H1 (cell line): ENCODE measurements at regions not wholly inside any gene's neighbourhood (a gene's known extent, or its start where the extent isn't known, plus 50 kb on each side); places are given as distances from the start of the nearest gene placed in this dataset.

Experiments used
- CTCF ChIA-PET: fragments of 300-600 bp; sonication (Branson Sonifier 250); formaldehyde crosslinking; loops from one replicate; lab custom pipeline; 2021; ENCODE audit not compliant: partially characterized antibody; lab: Charles Lee
- POLR2A ChIA-PET: fragments of 300-600 bp; sonication (Branson Sonifier 250); formaldehyde crosslinking; loops from one replicate; lab custom pipeline; 2021; ENCODE audit warnings: inconsistent platforms; ENCODE audit not compliant: partially characterized antibody; lab: Charles Lee
- DNase-seq, 2 experiments: peaks; one replicate each; pipeline versions ENCODE4 v3.0.0 to v3.0.0-alpha.2; 2010 to 2022; ENCODE audit warnings: low spot score in 2 of 2, low read depth in 1 of 2, mixed read lengths in 1 of 2
- FAIRE-seq: peaks from 2 replicates; lab custom pipeline; 2011; peaks lifted over from hg19 to GRCh38; lab: Jason Lieb, UNC
- H2AFZ ChIP-seq: 2 replicates; pipeline ENCODE4 v1.8.1; 2012; ENCODE audit warnings: low read length, inconsistent platforms
- H2AK5ac ChIP-seq: 2 replicates; pipeline ENCODE4 v1.6.1; 2013; ENCODE audit warnings: low read depth, low read length
- H2BK120ac ChIP-seq: replicated peaks from 2 replicates; pipeline ENCODE3; 2013; ENCODE audit warnings: low read depth, low read length, inconsistent platforms
- H2BK12ac ChIP-seq: 2 replicates; pipeline ENCODE4 v1.6.1; 2013; ENCODE audit warnings: low read depth, low read length
- H2BK15ac ChIP-seq: 2 replicates; pipeline ENCODE4 v1.6.1; 2013; ENCODE audit warnings: low read length
- H2BK20ac ChIP-seq: 2 replicates; pipeline ENCODE4 v1.6.1; 2013; ENCODE audit warnings: low read length
- H2BK5ac ChIP-seq: 2 replicates; pipeline ENCODE4 v1.6.1; 2013; ENCODE audit warnings: low read depth, low read length
- H3K14ac ChIP-seq: 2 replicates; pipeline ENCODE4 v1.6.1; 2013; ENCODE audit warnings: inconsistent platforms; ENCODE audit not compliant: insufficient read length
- H3K18ac ChIP-seq: 2 replicates; pipeline ENCODE4 v1.6.1; 2013; ENCODE audit warnings: low read length; ENCODE audit errors: extremely low read depth
- H3K23ac ChIP-seq: 2 replicates; pipeline ENCODE4 v1.6.1; 2013; ENCODE audit warnings: inconsistent platforms; ENCODE audit not compliant: insufficient read length
- H3K23me2 ChIP-seq: 2 replicates; pipeline ENCODE4 v1.6.1; 2013; ENCODE audit warnings: low read depth, low read length
- H3K27ac ChIP-seq: 2 replicates; pipeline ENCODE4 v1.6.1; 2011; ENCODE audit warnings: low read depth, low read length, inconsistent platforms
- H3K27me3 ChIP-seq, 4 experiments: replicated peaks in 1 of 4; 1 replicate in 1 of 4; 2 replicates in 3 of 4; pipeline versions ENCODE4 v1.6.1 to v1.8.1; 2011 to 2013; ENCODE audit warnings: low read length in 3 of 4, mild to moderate bottlenecking in 3 of 4, inconsistent platforms in 2 of 4, mixed read lengths in 2 of 4, moderate library complexity in 1 of 4; ENCODE audit not compliant: control insufficient read depth in 3 of 4, insufficient read depth in 3 of 4; ENCODE audit errors: extremely low read depth in 1 of 4
- H3K36me3 ChIP-seq, 4 experiments: 2 replicates each; pipeline versions ENCODE4 v1.6.1 to v1.8.1; 2011 to 2013; ENCODE audit warnings: mild to moderate bottlenecking in 4 of 4, low read length in 3 of 4, moderate library complexity in 2 of 4, control low read depth in 1 of 4, inconsistent platforms in 1 of 4; ENCODE audit not compliant: insufficient read depth in 4 of 4, control insufficient read depth in 2 of 4
- H3K4ac ChIP-seq: replicated peaks from 2 replicates; pipeline ENCODE3; 2013; ENCODE audit warnings: low read length, low read depth, mixed read lengths, inconsistent platforms; ENCODE audit not compliant: insufficient read length
- H3K4me1 ChIP-seq, 4 experiments: replicated peaks in 1 of 4; 1 replicate in 1 of 4; 2 replicates in 3 of 4; pipeline versions ENCODE4 v1.6.1 to v1.8.1; 2011 to 2013; ENCODE audit warnings: low read length in 3 of 4, inconsistent platforms in 2 of 4, mixed read lengths in 1 of 4; ENCODE audit not compliant: insufficient read depth in 4 of 4, control insufficient read depth in 3 of 4
- H3K4me2 ChIP-seq, 2 experiments: 2 replicates each; pipeline versions ENCODE4 v1.6.1 to v1.8.1; 2011 to 2013; ENCODE audit warnings: low read depth in 2 of 2, low read length in 2 of 2, control low read depth in 1 of 2, inconsistent platforms in 1 of 2, mild to moderate bottlenecking in 1 of 2; ENCODE audit not compliant: insufficient read depth in 1 of 2
- H3K4me3 ChIP-seq, 4 experiments: fragments of 200-600, 300-600 bp in 1 of 4; sonication (generic), shearing (Covaris generic), sonication (Bioruptor Twin) in 1 of 4; 2 replicates each; pipeline versions ENCODE4 v1.5.1 to v1.8.1; 2011 to 2016; ENCODE audit warnings: low read length in 4 of 4, low read depth in 3 of 4, control low read depth in 2 of 4, inconsistent platforms in 2 of 4, mild to moderate bottlenecking in 2 of 4, mixed read lengths in 1 of 4, moderate library complexity in 1 of 4; ENCODE audit not compliant: insufficient read depth in 2 of 4; ENCODE audit errors: extremely low read depth in 1 of 4
- H3K56ac ChIP-seq: replicated peaks from 2 replicates; pipeline ENCODE3; 2013; ENCODE audit warnings: low read depth, mild to moderate bottlenecking, mixed read lengths, low read length, inconsistent platforms; ENCODE audit not compliant: insufficient read length
- H3K79me1 ChIP-seq: 2 replicates; pipeline ENCODE4 v1.6.1; 2013; ENCODE audit warnings: low read depth, low read length, control low read depth
- H3K79me2 ChIP-seq, 2 experiments: 2 replicates each; pipeline versions ENCODE4 v1.6.1 to v1.8.1; 2012 to 2013; ENCODE audit warnings: low read length in 2 of 2, mild to moderate bottlenecking in 2 of 2, inconsistent platforms in 1 of 2; ENCODE audit not compliant: insufficient read depth in 2 of 2, control insufficient read depth in 1 of 2
- H3K9ac ChIP-seq, 4 experiments: replicated peaks in 1 of 4; 1 replicate in 1 of 4; 2 replicates in 3 of 4; pipeline versions ENCODE4 v1.6.1 to v1.8.1; 2011 to 2013; ENCODE audit warnings: low read depth in 3 of 4, low read length in 3 of 4, control low read depth in 2 of 4, mild to moderate bottlenecking in 2 of 4, moderate library complexity in 2 of 4, inconsistent platforms in 1 of 4; ENCODE audit errors: extremely low read depth in 1 of 4
- H3K9me3 ChIP-seq, 2 experiments: 2 replicates each; pipeline versions ENCODE4 v1.6.1 to v1.8.1; 2012 to 2013; ENCODE audit warnings: mild to moderate bottlenecking in 2 of 2, moderate library complexity in 2 of 2, control low read depth in 1 of 2, inconsistent platforms in 1 of 2, low read depth in 1 of 2, low read length in 1 of 2, mixed read lengths in 1 of 2; ENCODE audit not compliant: insufficient read depth in 2 of 2
- H4K20me1 ChIP-seq, 2 experiments: replicated peaks in 1 of 2; 2 replicates each; pipeline versions ENCODE3 to v1.8.1; 2011 to 2013; ENCODE audit warnings: inconsistent platforms in 2 of 2, low read length in 2 of 2, mild to moderate bottlenecking in 1 of 2; ENCODE audit not compliant: insufficient read depth in 2 of 2, control insufficient read depth in 1 of 2
- H4K5ac ChIP-seq: 2 replicates; pipeline ENCODE4 v1.6.1; 2013; ENCODE audit warnings: low read length, low read depth, mixed read lengths, inconsistent platforms; ENCODE audit not compliant: insufficient read length
- H4K8ac ChIP-seq: 2 replicates; pipeline ENCODE4 v1.8.0; 2013; ENCODE audit warnings: mild to moderate bottlenecking, moderate library complexity, low read length, inconsistent platforms; ENCODE audit not compliant: insufficient read depth; ENCODE audit errors: extremely low read depth
- H4K91ac ChIP-seq: replicated peaks from 2 replicates; pipeline ENCODE3; 2013; ENCODE audit warnings: low read length, mixed read lengths, inconsistent platforms; ENCODE audit not compliant: insufficient read length
- ASH2L ChIP-seq: fragments of 200-600, 300-600 bp; sonication (generic); IDR thresholded peaks from one replicate; pipeline ENCODE4 v1.7.1; 2017; ENCODE audit warnings: low read length
- EGR1 ChIP-seq: IDR thresholded peaks from 2 replicates; pipeline ENCODE4 v1.6.1; 2011; ENCODE audit warnings: low read depth, low read length, borderline replicate concordance
- EP300 ChIP-seq, 2 experiments: IDR thresholded peaks; 1 replicate in 1 of 2; 2 replicates in 1 of 2; pipeline ENCODE4 v1.6.1; 2011 to 2012; ENCODE audit warnings: low read depth in 2 of 2, low read length in 2 of 2, mild to moderate bottlenecking in 2 of 2, borderline replicate concordance in 1 of 2, inconsistent platforms in 1 of 2, moderate library complexity in 1 of 2
- JUND ChIP-seq: IDR thresholded peaks from 2 replicates; pipeline ENCODE4 v1.6.1; 2011; ENCODE audit warnings: mild to moderate bottlenecking, improper control_type of control experiment, low read length
- SP2 ChIP-seq: IDR thresholded peaks from 2 replicates; pipeline ENCODE4 v1.6.1; 2012; ENCODE audit warnings: mild to moderate bottlenecking, low read length, inconsistent platforms
- WGBS, 2 experiments: shearing (Covaris generic) in 1 of 2; methylation state at CpG; one replicate each; pipeline versions ENCODE4 v1.1.6 to v1.1.7; 2013 to 2015; ENCODE audit warnings: low lambda C conversion rate in 2 of 2, mixed read lengths in 2 of 2, inconsistent platforms in 1 of 2, low coverage in 1 of 2, missing lambda C conversion rate in 1 of 2; ENCODE audit not compliant: insufficient replicate concordance in 2 of 2, insufficient coverage in 1 of 2, insufficient read length in 1 of 2; ENCODE audit errors: extremely low coverage in 1 of 2, missing lambda C conversion rate in 1 of 2; 5-methylcytosine and 5-hydroxymethylcytosine counted together
- TF ChIP-seq, protein P1 (sequence below): IDR thresholded peaks from 2 replicates; pipeline ENCODE4 v1.6.1; 2012; ENCODE audit warnings: inconsistent platforms

DNA sequence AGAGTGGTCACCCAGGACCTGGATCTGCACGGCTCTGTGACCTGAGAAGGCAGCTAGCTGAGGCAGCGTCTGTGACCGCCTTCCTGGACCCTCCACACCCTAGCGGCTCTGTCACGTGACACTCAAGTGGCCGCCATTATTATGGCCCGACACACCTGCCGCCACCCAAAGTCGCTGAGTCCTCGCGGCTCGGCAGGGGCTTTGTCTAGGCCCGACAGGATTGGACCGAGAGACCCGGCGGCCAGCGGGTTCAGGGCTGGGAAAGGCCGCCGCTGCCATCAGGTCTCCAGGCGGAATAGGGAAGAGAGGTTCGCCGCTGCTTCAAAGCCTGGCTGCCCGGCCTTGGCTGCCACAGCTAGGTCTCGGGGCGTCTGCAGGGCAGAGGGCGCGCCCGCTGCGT is 1162.5 kb upstream of the LRRTM1 start:
- ChIA-PET POLR2A (no interaction called here), CTCF (no interaction called here)
- FAIRE-seq, result no peak
- Histone ChIP-seq H3K79me2 (no peaks in the 10 kb centered on the region), H4K8ac (peak overlapping the region; percentile 71), H2BK20ac (no peak overlapping the region), H2AFZ (0 out of 2 replicates have a peak overlapping the region, but pooled peaks have one; percentile 62), H3K4me3 (no peak overlapping the region), H3K18ac (no peak overlapping the region), H3K4ac (no peak overlapping the region), H3K4me1 (no peaks in the 10 kb centered on the region), H3K27me3 (no peaks in the 10 kb centered on the region), H3K79me1 (no peaks in the 10 kb centered on the region), H3K23me2 (no peaks in the 10 kb centered on the region), H4K5ac (no peak overlapping the region), H3K56ac (no peak overlapping the region), H2BK120ac (no peak overlapping the region), H2BK15ac (no peak overlapping the region), H4K20me1 (no peaks in the 10 kb centered on the region), H3K27ac (no peak overlapping the region), H3K9me3 (peaks cover 0 to 7% of the 10 kb centered on the region in 2 experiments; a peak in 1 of 4 replicates), H3K23ac (no peak overlapping the region), H3K9ac (no peak overlapping the region), H3K14ac (no peak overlapping the region), H3K36me3 (no peaks in the 10 kb centered on the region), H4K91ac (no peak overlapping the region), H3K4me2 (no peak overlapping the region), H2BK12ac (no peak overlapping the region), H2BK5ac (no peak overlapping the region), H2AK5ac (no peak overlapping the region)
- DNase-seq, result no peak
- TF ChIP-seq JUND, result no peak
- TF ChIP-seq EP300 (IDR thresholded peaks at IDR 0.05; ENCODE audit: borderline replicate concordance in 1 of 2, low read depth in 2 of 2, low read length in 2 of 2), result no peak
- no peak for TF ChIP-seq SP2
- no peak for TF ChIP-seq EGR1
- TF ChIP-seq ASH2L, result no peak
- TF ChIP-seq, protein P1, sequence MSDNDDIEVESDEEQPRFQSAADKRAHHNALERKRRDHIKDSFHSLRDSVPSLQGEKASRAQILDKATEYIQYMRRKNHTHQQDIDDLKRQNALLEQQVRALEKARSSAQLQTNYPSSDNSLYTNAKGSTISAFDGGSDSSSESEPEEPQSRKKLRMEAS, result no peak
- WGBS, 2 experiments, result 97% methylated on average over 12 of the region's 29 CpGs; no CpG with 5 or more reads in 1 of the 2 experiments
